Hepatocyte (in vitro differentiated cells): ENCODE measurements at regions not wholly inside any gene's neighbourhood (a gene's known extent, or its start where the extent isn't known, plus 50 kb on each side); places are given as distances from the start of the nearest gene placed in this dataset.

Experiments
- EZH2 ChIP-seq: fragments of 200-600 bp; sonication (generic); IDR thresholded peaks from 2 replicates; pipeline ENCODE4 v1.6.1; 2016; ENCODE audit warnings: antibody characterized with exemption, mild to moderate bottlenecking, borderline replicate concordance
- EZH2phosphoT487 ChIP-seq: fragments of 200-600 bp; sonication (generic); IDR thresholded peaks from one replicate; pipeline ENCODE4 v1.6.1; 2018; ENCODE audit warnings: antibody characterized with exemption, mild to moderate bottlenecking, low read depth, moderate library complexity; ENCODE audit not compliant: unreplicated experiment, severe bottlenecking
- TF ChIP-seq, protein P1 (sequence below): fragments of 200-600 bp; sonication (generic); IDR thresholded peaks from 2 replicates; pipeline ENCODE4 v1.5.1; 2016; ENCODE audit warnings: antibody characterized with exemption, mild to moderate bottlenecking; ENCODE audit not compliant: poor library complexity

DNA sequence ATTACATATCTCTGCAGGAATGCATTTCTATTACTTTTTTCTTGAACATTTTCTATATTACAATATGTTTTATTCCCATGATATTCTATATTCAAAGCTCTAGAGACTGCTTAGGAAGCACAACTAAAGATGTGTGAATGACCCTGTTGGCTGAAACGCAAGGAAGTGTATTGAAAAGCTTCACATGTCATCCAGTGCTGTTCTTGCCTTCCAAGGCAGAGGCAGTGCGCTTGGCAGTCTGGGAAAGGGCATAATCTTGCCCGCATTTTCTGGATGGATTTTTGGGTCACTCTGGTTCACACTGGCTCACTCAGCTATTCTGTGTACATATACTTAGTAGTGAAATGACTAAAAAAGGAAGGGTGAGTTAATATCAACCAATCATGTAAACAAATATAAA is 262.4 kb downstream of the PTPRC start:
- TF ChIP-seq, protein P1, sequence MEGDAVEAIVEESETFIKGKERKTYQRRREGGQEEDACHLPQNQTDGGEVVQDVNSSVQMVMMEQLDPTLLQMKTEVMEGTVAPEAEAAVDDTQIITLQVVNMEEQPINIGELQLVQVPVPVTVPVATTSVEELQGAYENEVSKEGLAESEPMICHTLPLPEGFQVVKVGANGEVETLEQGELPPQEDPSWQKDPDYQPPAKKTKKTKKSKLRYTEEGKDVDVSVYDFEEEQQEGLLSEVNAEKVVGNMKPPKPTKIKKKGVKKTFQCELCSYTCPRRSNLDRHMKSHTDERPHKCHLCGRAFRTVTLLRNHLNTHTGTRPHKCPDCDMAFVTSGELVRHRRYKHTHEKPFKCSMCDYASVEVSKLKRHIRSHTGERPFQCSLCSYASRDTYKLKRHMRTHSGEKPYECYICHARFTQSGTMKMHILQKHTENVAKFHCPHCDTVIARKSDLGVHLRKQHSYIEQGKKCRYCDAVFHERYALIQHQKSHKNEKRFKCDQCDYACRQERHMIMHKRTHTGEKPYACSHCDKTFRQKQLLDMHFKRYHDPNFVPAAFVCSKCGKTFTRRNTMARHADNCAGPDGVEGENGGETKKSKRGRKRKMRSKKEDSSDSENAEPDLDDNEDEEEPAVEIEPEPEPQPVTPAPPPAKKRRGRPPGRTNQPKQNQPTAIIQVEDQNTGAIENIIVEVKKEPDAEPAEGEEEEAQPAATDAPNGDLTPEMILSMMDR = no peak
- TF ChIP-seq EZH2 (no peak), EZH2phosphoT487 (no peak)
